HS-5 (cell line): ENCODE measurements at regions not wholly inside any gene's neighbourhood (a gene's known extent, or its start where the extent isn't known, plus 50 kb on each side); places are given as distances from the start of the nearest gene placed in this dataset.

Source experiments
- DNase-seq: peaks from one replicate; pipeline ENCODE4 v3.0.0-alpha.2; 2012; ENCODE audit warnings: low read depth

DNA sequence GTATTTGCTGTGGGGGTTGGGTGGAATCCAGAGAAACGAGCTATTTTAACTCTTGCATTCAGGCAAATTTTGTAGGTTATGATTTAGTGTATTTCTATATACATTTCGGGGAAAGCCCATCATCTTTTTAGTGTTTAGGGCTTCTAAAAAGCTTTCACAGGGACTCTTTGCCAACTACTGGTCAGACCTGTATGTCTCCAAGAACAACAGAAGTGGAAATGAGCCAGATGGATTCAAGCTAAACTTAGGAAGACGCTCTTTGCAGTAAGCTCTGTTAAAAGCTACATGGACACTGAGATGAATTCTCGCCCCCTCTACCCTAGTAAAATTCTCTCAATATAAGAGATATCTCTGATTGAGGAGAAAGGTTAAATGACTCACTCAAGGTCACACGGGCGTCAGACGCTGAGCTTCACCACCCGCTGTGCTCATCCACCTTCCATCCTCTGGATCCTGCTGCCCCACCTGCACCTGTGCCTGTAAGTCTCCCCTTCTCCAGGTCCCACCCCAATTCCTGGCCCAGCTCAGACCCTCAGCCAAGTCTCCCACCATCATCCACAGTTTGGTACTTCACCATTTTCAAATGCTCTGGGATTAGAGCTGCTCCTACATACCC, 85.6 kb downstream of the MARCHF4 start:
- no peak for DNase-seq

DNA sequence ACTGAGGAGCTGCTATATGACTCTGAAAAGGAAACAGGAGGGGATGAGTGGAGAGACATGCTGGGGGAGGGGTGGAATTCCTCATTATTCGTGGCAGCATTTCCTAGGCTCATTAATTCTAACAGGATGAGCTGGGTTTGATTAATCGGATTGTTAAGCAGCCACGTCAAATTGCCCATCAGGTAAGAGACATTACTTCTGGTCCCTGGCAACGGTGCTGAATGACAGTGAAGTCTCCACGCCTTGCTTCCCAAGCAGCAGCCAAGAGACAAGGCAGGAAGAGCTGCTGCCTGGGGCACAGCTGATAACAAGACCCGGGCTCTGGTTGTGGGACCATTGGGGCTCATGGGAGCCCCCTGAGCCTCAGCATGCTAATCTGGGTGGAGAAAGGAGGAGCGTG, 86.6 kb downstream of the MARCHF4 start:
- DNase-seq: no peak

- DNase-seq: no peak
These were observed 87.6 kb downstream of the MARCHF4 start for GRCh38 chr2:216284708-216285107.

- DNase-seq: no peak
These were observed 89.0 kb downstream of the MARCHF4 start for GRCh38 chr2:216283038-216283900.

DNA sequence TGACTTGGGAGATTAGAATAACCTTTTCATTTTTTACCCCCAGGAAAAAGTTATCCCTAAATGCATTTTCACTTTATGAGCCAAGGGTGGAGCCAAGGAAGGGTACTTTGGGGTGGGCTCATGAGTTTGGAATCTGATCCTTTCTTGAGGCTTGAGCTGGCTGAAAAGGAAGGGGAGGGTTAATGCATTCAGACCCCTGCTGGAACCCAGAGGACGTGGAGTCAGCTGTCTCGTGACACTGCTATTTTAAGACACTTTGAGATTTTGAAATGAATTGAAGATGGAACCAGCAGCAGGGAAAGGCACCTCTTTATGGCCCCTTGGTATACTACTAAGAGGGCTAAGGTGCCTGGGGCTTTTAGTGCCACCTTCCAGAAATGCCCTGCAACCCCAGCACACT, 90.4 kb downstream of the MARCHF4 start:
- no peak for DNase-seq

GRCh38 chr2:216281316-216281715, 91.0 kb downstream of the MARCHF4 start:
- DNase-seq: no peak

GRCh38 chr2:216279459-216279858, 92.8 kb downstream of the MARCHF4 start:
- no peak for DNase-seq

DNA sequence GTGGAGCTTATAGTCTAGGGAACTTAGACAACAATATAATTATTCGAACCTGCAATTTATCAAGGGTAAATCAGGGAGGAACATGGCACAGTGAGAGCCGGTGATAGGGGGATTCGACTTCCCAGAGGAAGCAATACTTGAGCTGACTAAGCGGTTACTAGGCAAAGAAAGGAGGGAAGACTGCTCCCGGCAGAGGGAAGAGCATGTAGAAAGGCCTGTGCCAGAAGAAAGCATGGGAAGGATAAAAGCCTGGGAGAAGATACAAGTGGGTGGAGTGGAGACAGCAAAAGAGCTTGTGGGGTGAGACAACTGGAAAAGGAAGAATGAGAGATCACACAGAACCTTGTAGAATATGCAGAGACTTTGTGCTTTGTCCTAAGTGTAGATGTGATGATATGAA, 93.3 kb downstream of the MARCHF4 start:
- no peak for DNase-seq

DNA sequence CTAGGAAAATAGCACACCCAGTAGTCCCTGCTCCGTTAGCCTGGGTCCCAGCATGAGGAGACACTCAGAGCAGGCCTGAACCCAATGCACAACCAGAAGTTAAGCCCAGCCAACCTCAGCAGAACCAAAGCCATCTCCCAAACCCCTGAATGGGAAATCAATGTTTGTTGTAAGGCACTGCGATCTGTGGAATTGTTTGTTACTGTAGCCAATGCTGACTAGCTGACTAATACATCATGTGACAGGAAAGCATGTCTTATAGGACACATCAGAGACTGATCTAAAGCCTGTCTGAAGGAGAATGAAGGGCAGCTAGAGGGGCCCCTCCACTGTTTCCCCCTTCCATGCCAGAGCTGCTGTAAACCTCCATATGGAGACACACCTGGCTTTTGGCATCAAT, 96.4 kb downstream of the MARCHF4 start:
- no peak for DNase-seq

DNA sequence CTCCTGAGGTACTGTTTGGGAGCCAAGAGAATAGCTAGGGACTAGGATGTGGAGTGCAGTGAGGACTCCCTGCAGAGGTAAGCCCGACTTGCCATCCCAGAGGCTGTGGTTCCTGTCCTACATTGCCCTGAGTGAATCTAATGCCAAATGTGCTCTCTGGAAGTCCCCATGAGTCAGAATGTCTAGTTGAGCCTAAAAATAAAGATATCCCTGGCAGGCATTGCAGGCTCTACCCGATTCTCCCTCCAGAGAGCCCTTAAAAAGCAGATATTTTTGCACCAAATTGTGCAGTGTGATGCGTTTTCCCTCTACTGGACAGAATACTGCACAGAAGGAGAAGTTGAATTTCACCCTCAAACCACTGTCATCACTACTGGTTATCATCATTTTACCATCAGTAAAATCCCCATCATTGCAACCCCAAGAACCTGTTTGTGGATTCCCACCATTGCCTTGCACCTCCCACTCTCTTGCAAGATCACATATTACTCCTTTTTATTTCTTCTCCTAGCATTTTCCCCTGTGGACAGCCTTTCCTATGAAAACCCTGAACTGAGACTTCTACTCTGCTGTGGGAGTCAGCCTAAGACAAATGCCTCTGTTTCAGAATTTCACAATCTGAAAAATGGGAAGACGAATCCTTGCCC, 98.0 kb downstream of the MARCHF4 start:
- DNase-seq: no peak

GRCh38 chr2:216261042-216261537, 111.2 kb downstream of the MARCHF4 start:
- no peak for DNase-seq

- DNase-seq: no peak
These were observed 111.7 kb downstream of the MARCHF4 start for GRCh38 chr2:216260629-216261028.

GRCh38 chr2:216259081-216259480, 113.2 kb downstream of the MARCHF4 start:
- no peak for DNase-seq

- no peak for DNase-seq
These were observed 115.2 kb downstream of the MARCHF4 start for GRCh38 chr2:216257089-216257488.
